IMR-90 (cell line): ENCODE measurements at regions not wholly inside any gene's neighbourhood (a gene's known extent, or its start where the extent isn't known, plus 50 kb on each side); places are given as distances from the start of the nearest gene placed in this dataset.

Source experiments
- ATAC-seq: fragments of 200-7000 bp; cut with Tn5 transposase; 2 replicates; pipeline ENCODE4 v1.9.1; 2020; ENCODE audit warnings: low read depth, mild to moderate bottlenecking, moderate library complexity
- BruUV-seq: library from RNA; stranded (reverse); fragments of 400-500 nt; replicated peaks from 2 replicates; lab custom pipeline; 2021; lab: Mats Ljungman, UMichigan
- CTCF ChIA-PET: fragments of 300-600 bp; formaldehyde crosslinking; extraction: SDS; loops from one replicate; lab custom pipeline; 2021; ENCODE audit warnings: antibody characterized with exemption; lab: Yijun Ruan, JAX
- POLR2A ChIA-PET: fragments of 300-600 bp; sonication (Branson Sonifier 250); formaldehyde crosslinking; loops from one replicate; lab custom pipeline; 2022; ENCODE audit warnings: antibody characterized with exemption; ENCODE audit not compliant: unreplicated experiment; lab: Charles Lee
- DNase-seq: peaks from one replicate; pipeline ENCODE4 v3.0.0; 2013
- H2AFZ ChIP-seq: replicated peaks from 2 replicates; pipeline ENCODE3; 2013; ENCODE audit warnings: low read length, mild to moderate bottlenecking; ENCODE audit not compliant: poor library complexity
- H2AK5ac ChIP-seq: 2 replicates; pipeline ENCODE4 v1.6.1; 2013; ENCODE audit warnings: low read depth, low read length, inconsistent platforms
- H2AK9ac ChIP-seq: replicated peaks from 2 replicates; pipeline ENCODE3; 2013; ENCODE audit warnings: mild to moderate bottlenecking, low read depth, low read length, moderate library complexity; ENCODE audit not compliant: poor library complexity
- H2BK120ac ChIP-seq: 2 replicates; pipeline ENCODE4 v1.6.1; 2013; ENCODE audit warnings: low read depth, low read length, inconsistent platforms
- H2BK15ac ChIP-seq: 3 replicates; pipeline ENCODE4 v1.6.1; 2013; ENCODE audit warnings: low read depth, low read length, inconsistent platforms
- H2BK20ac ChIP-seq: 2 replicates; pipeline ENCODE4 v1.6.1; 2013; ENCODE audit warnings: low read depth, mild to moderate bottlenecking, inconsistent platforms, low read length, moderate library complexity
- H2BK5ac ChIP-seq: 2 replicates; pipeline ENCODE4 v1.6.1; 2013; ENCODE audit warnings: mild to moderate bottlenecking, low read depth, low read length, inconsistent platforms; ENCODE audit not compliant: poor library complexity, severe bottlenecking
- H3K14ac ChIP-seq: replicated peaks from 2 replicates; pipeline ENCODE4 v1.6.1; 2013; ENCODE audit warnings: low read depth, low read length, inconsistent platforms
- H3K18ac ChIP-seq: 2 replicates; pipeline ENCODE4 v1.6.1; 2013; ENCODE audit warnings: low read depth, low read length, control low read depth
- H3K23ac ChIP-seq: 2 replicates; pipeline ENCODE4 v1.6.1; 2013; ENCODE audit warnings: low read depth, low read length, inconsistent platforms
- H3K27ac ChIP-seq: 2 replicates; pipeline ENCODE4 v1.5.1; 2013; ENCODE audit warnings: mild to moderate bottlenecking, control low read depth, low read length; ENCODE audit not compliant: insufficient read depth
- H3K27me3 ChIP-seq: 2 replicates; pipeline ENCODE4 v1.6.1; 2013; ENCODE audit warnings: low read length; ENCODE audit not compliant: control insufficient read depth, insufficient read depth
- H3K36me3 ChIP-seq: 2 replicates; pipeline ENCODE4 v1.6.1; 2013; ENCODE audit warnings: low read length, mixed read lengths; ENCODE audit not compliant: control insufficient read depth, insufficient read depth
- H3K4ac ChIP-seq: 2 replicates; pipeline ENCODE4 v1.6.1; 2013; ENCODE audit warnings: low read depth, low read length, inconsistent platforms
- H3K4me1 ChIP-seq: 2 replicates; pipeline ENCODE4 v1.6.1; 2013; ENCODE audit warnings: low read length, mixed read lengths; ENCODE audit not compliant: control insufficient read depth, insufficient read depth
- H3K4me2 ChIP-seq: 2 replicates; pipeline ENCODE4 v1.6.1; 2013; ENCODE audit warnings: low read depth, mild to moderate bottlenecking, control low read depth, low read length, moderate library complexity
- H3K4me3 ChIP-seq: 2 replicates; pipeline ENCODE4 v1.5.1; 2013; ENCODE audit warnings: low read depth, mild to moderate bottlenecking, control low read depth, low read length, moderate library complexity; ENCODE audit not compliant: insufficient read depth
- H3K56ac ChIP-seq: 2 replicates; pipeline ENCODE4 v1.6.1; 2013; ENCODE audit warnings: low read length, inconsistent platforms; ENCODE audit not compliant: insufficient read depth; ENCODE audit errors: extremely low read depth
- H3K79me1 ChIP-seq, 2 experiments: 2 replicates each; pipeline ENCODE4 v1.6.1; 2013; ENCODE audit warnings: low read length in 2 of 2, inconsistent platforms in 1 of 2, low read depth in 1 of 2
- H3K9ac ChIP-seq: 2 replicates; pipeline ENCODE4 v1.6.1; 2013; ENCODE audit warnings: low read depth, low read length, control low read depth
- H3K9me1 ChIP-seq: 2 replicates; pipeline ENCODE4 v1.6.1; 2013; ENCODE audit warnings: low read length, inconsistent platforms; ENCODE audit not compliant: insufficient read depth
- H3K9me3 ChIP-seq: 2 replicates; pipeline ENCODE4 v1.6.1; 2013; ENCODE audit warnings: low read length; ENCODE audit not compliant: control insufficient read depth, insufficient read depth
- H4K20me1 ChIP-seq: 2 replicates; pipeline ENCODE4 v1.6.1; 2013; ENCODE audit warnings: low read length, inconsistent platforms; ENCODE audit not compliant: insufficient read depth
- H4K5ac ChIP-seq: 2 replicates; pipeline ENCODE4 v1.6.1; 2013; ENCODE audit warnings: mild to moderate bottlenecking, low read depth, low read length, control low read depth
- H4K8ac ChIP-seq, 2 experiments: 2 replicates each; pipeline ENCODE4 v1.6.1; 2013; ENCODE audit warnings: low read depth in 2 of 2, low read length in 2 of 2, control low read depth in 1 of 2, inconsistent platforms in 1 of 2
- H4K91ac ChIP-seq: 2 replicates; pipeline ENCODE4 v1.6.1; 2013; ENCODE audit warnings: low read depth, low read length, inconsistent platforms; ENCODE audit not compliant: insufficient read depth
- BHLHE40 ChIP-seq: fragments of 150-350 bp; IDR thresholded peaks from 2 replicates; pipeline ENCODE4 v1.6.1; 2016; ENCODE audit warnings: mild to moderate bottlenecking, low read depth, low read length
- CEBPB ChIP-seq: IDR thresholded peaks from 2 replicates; pipeline ENCODE4 v1.6.1; 2012; ENCODE audit warnings: low read depth, low read length, improper control_type of control experiment
- CHD1 ChIP-seq: IDR thresholded peaks from 2 replicates; pipeline ENCODE4 v1.6.1; 2012; ENCODE audit warnings: low read depth, low read length, improper control_type of control experiment
- CTCF ChIP-seq: conservative IDR thresholded peaks from 2 replicates; pipeline ENCODE4 v1.5.1; 2012; ENCODE audit warnings: mild to moderate bottlenecking, low read depth, low read length, improper control_type of control experiment
- ELK1 ChIP-seq: fragments of 150-350 bp; IDR thresholded peaks from 2 replicates; pipeline ENCODE4 v1.6.1; 2016; ENCODE audit warnings: low read depth, mild to moderate bottlenecking, low read length, moderate library complexity, borderline replicate concordance
- FOS ChIP-seq: fragments of 150-350 bp; IDR thresholded peaks from 2 replicates; pipeline ENCODE4 v1.6.1; 2016; ENCODE audit warnings: low read depth, low read length
- MAFK ChIP-seq: IDR thresholded peaks from 2 replicates; pipeline ENCODE4 v1.6.1; 2012; ENCODE audit warnings: low read depth, low read length, improper control_type of control experiment
- MAZ ChIP-seq: IDR thresholded peaks from 2 replicates; pipeline ENCODE4 v1.6.1; 2012; ENCODE audit warnings: low read depth, mild to moderate bottlenecking, low read length, improper control_type of control experiment, moderate library complexity, borderline replicate concordance
- MXI1 ChIP-seq: IDR thresholded peaks from 2 replicates; pipeline ENCODE4 v1.6.1; 2012; ENCODE audit warnings: low read depth, mild to moderate bottlenecking, low read length, moderate library complexity, borderline replicate concordance
- NFE2L2 ChIP-seq: fragments of 150-350 bp; IDR thresholded peaks from 2 replicates; pipeline ENCODE4 v1.6.1; 2016; ENCODE audit warnings: low read depth, mild to moderate bottlenecking, low read length
- POLR2A ChIP-seq: IDR thresholded peaks from 2 replicates; pipeline ENCODE4 v1.6.1; 2012; ENCODE audit warnings: mild to moderate bottlenecking, low read depth, low read length
- RAD21 ChIP-seq: IDR thresholded peaks from 2 replicates; pipeline ENCODE4 v1.6.1; 2012; ENCODE audit warnings: low read length, improper control_type of control experiment
- RCOR1 ChIP-seq: IDR thresholded peaks from 2 replicates; pipeline ENCODE4 v1.6.1; 2012; ENCODE audit warnings: mild to moderate bottlenecking, low read length, improper control_type of control experiment; ENCODE audit not compliant: insufficient replicate concordance
- RFX5 ChIP-seq: IDR thresholded peaks from 2 replicates; pipeline ENCODE4 v1.8.0; 2012; ENCODE audit warnings: low read depth, mild to moderate bottlenecking, low read length, moderate library complexity
- SMC3 ChIP-seq: fragments of 150-350 bp; IDR thresholded peaks from 2 replicates; pipeline ENCODE4 v1.6.1; 2016; ENCODE audit warnings: low read depth, mild to moderate bottlenecking, antibody characterized with exemption, low read length, moderate library complexity
- USF2 ChIP-seq: fragments of 150-350 bp; IDR thresholded peaks from 2 replicates; pipeline ENCODE4 v1.6.1; 2017; ENCODE audit warnings: mild to moderate bottlenecking, antibody characterized with exemption, low read length, low read depth
- WGBS, 2 experiments: methylation state at CpG; one replicate each; pipeline versions ENCODE4 v1.1.5 to v1.1.7; 2013; ENCODE audit warnings: missing lambda C conversion rate in 2 of 2; ENCODE audit not compliant: insufficient read length in 1 of 2; ENCODE audit errors: extremely low coverage in 2 of 2; 5-methylcytosine and 5-hydroxymethylcytosine counted together
- dilution Hi-C: fragments of 300-500 bp; cut with HindIII; formaldehyde crosslinking; loops from one replicate; pipeline ENCODE4 v1.14.3; 2018; ENCODE audit warnings: low sequenced_read_pairs; ENCODE audit not compliant: unreplicated experiment
- in situ Hi-C: fragments of 300-500 bp; cut with MboI; formaldehyde crosslinking; loops from 3 replicates; pipeline ENCODE4 v1.14.3; 2019; ENCODE audit warnings: low sequenced_read_pairs, inconsistent platforms, mixed read lengths
- intact Hi-C: fragments of 100-400 bp; cut with micrococcal nuclease; formaldehyde crosslinking; loops from 2 replicates; pipeline ENCODE4 v1.10.0; 2022

- Histone ChIP-seq H4K5ac (no peak overlapping the region), H3K56ac (no peak overlapping the region), H3K27me3 (peaks cover 12% of the 10 kb centered on the region), H4K8ac (no peak overlapping the region), H4K20me1 (no peaks in the 10 kb centered on the region), H2BK15ac (no peak overlapping the region), H2BK20ac (no peak overlapping the region), H2AFZ (no peak overlapping the region), H3K9me3 (peaks cover 4% of the 10 kb centered on the region), H3K79me1 (no peaks in the 10 kb centered on the region), H2BK5ac (no peak overlapping the region), H3K9ac (no peak overlapping the region), H3K9me1 (0 out of 2 replicates have a peak, but pooled peaks cover 3% of the 10 kb centered on the region), H2BK120ac (no peak overlapping the region), H2AK5ac (no peak overlapping the region), H3K18ac (no peak overlapping the region), H3K4ac (no peak overlapping the region), H2AK9ac (no peak overlapping the region), H3K14ac (no peak overlapping the region), H3K4me1 (no peaks in the 10 kb centered on the region; the same call in 1 of the 2 replicates), H3K36me3 (no peaks in the 10 kb centered on the region), H4K91ac (no peak overlapping the region), H3K27ac (no peak overlapping the region), H3K4me3 (no peak overlapping the region), H3K4me2 (no peak overlapping the region), H3K23ac (no peak overlapping the region)
- intact Hi-C loops, result no loop called here
- in situ Hi-C loops, result no loop called here
- dilution Hi-C loops, result no loop called here
- no TSS peak for BruUV-seq
- ChIA-PET POLR2A (no interaction called here), CTCF (no interaction called here)
- WGBS, 2 experiments, result 67% methylated on average over 2 of the region's 11 CpGs; no CpG with 5 or more reads in 1 of the 2 experiments
- ATAC-seq, result no peak
- DNase-seq, result no peak
- TF ChIP-seq CTCF, result no peak
- TF ChIP-seq RAD21, result no peak
- TF ChIP-seq BHLHE40, result no peak
- TF ChIP-seq MXI1, result no peak
- TF ChIP-seq FOS, result no peak
- TF ChIP-seq NFE2L2, result no peak
- no peak for TF ChIP-seq POLR2A
- TF ChIP-seq CHD1, result no peak
- TF ChIP-seq USF2, result no peak
- no peak for TF ChIP-seq MAFK
- no peak for TF ChIP-seq ELK1
- TF ChIP-seq MAZ, result no peak
- no peak for TF ChIP-seq RFX5
- no peak for TF ChIP-seq RCOR1
- TF ChIP-seq CEBPB, result no peak
- no peak for TF ChIP-seq SMC3
Measured at GRCh38 chr10:29840516-29841276, 205.9 kb upstream of the SVIL start.
